Heart right ventricle (tissue), 16 donors: ENCODE measurements at regions not wholly inside any gene's neighbourhood (a gene's known extent, or its start where the extent isn't known, plus 50 kb on each side); places are given as distances from the start of the nearest gene placed in this dataset.

Experiments
- ATAC-seq, 8 donors: fragments of 200-7000 bp; cut with Tn5 transposase; one replicate each; pipeline ENCODE4 v1.9.1; 2020; ENCODE audit warnings: mild to moderate bottlenecking in 8 of 8, moderate library complexity in 8 of 8, moderate number of reproducible peaks in 1 of 8
- DNase-seq, 2 donors: peaks; one replicate each; pipeline ENCODE4 v3.0.0-alpha.2; 2020
- H3K27ac ChIP-seq, 10 donors: fragments of 200-600 bp; sonication (generic) in 2 of 10; one replicate each; pipeline versions ENCODE4 v1.5.0 to v1.8.0; 2020 to 2022; ENCODE audit warnings: mild to moderate bottlenecking in 3 of 10
- H3K27me3 ChIP-seq, 7 donors: fragments of 200-600 bp; one replicate each; pipeline ENCODE4 v1.8.0; 2021 to 2022; ENCODE audit warnings: mild to moderate bottlenecking in 2 of 7
- H3K36me3 ChIP-seq, 9 donors: fragments of 200-600 bp; sonication (generic) in 1 of 9; one replicate each; pipeline versions ENCODE4 v1.5.0 to v1.8.0; 2020 to 2022; ENCODE audit warnings: mild to moderate bottlenecking in 2 of 9
- H3K4me1 ChIP-seq, 9 donors: fragments of 200-600 bp; sonication (generic) in 1 of 9; one replicate each; pipeline versions ENCODE4 v1.5.0 to v1.8.0; 2020 to 2022; ENCODE audit warnings: mild to moderate bottlenecking in 4 of 9
- H3K4me3 ChIP-seq, 10 donors: fragments of 200-600 bp; sonication (generic) in 2 of 10; one replicate each; pipeline versions ENCODE4 v1.5.0 to v1.8.0; 2020 to 2022; ENCODE audit warnings: mild to moderate bottlenecking in 7 of 10, moderate library complexity in 2 of 10
- H3K9me3 ChIP-seq, 11 donors: fragments of 200-600 bp in 10 of 11; sonication (generic) in 2 of 11; one replicate each; pipeline versions ENCODE4 v1.5.0 to v1.8.0; 2013 to 2022; ENCODE audit warnings: mild to moderate bottlenecking in 2 of 11, control low read depth in 1 of 11, moderate library complexity in 1 of 11
- WGBS, 2 donors: extraction: QIAGEN DNeasy Blood & Tissue Kit; methylation state at CpG; one replicate each; pipeline ENCODE4 v1.1.7; 2013; ENCODE audit warnings: inconsistent platforms in 1 of 2; 5-methylcytosine and 5-hydroxymethylcytosine counted together
- intact Hi-C, 10 donors: fragments of 100-400 bp; cut with DNase I; formaldehyde crosslinking; loops; one replicate each; pipeline versions ENCODE4 v1.11.1 to v1.14.2; 2022
- TF ChIP-seq, protein P1 (sequence below), 9 donors: fragments of 200-600 bp; sonication (generic) in 2 of 9; IDR thresholded peaks; one replicate each; pipeline versions ENCODE4 v1.5.0 to v1.8.0; 2021 to 2022; ENCODE audit warnings: antibody characterized with exemption in 9 of 9, mild to moderate bottlenecking in 5 of 9, moderate library complexity in 1 of 9
- donor health status: Arrhythmogenic right ventricular cardiomyopathy.
- donor health status: ischemic (EF 13 %, LVEDD 7.1; RV severe dilation, severe dysfunction).
- donor health status: healthy with polysubstance abuse.
- donor health status: DM: no; HTN: yes; CAD: no.
- donor health status: DM: no; HTN: no; CAD: no.
- donor health status: ischemic (EF 25% LVEDD 6.9; RV normal size, moderate dysfunction).
- donor health status: ischemic (EF 25% LVEDD 5.7; RV mildly dilated, moderate dysfunction).
- donor health status: healthy.
- donor health status: DM: yes; HTN: yes; CAD: no.
- donor health status: Ischemic cardiomyopathy.
- donor health status: ischemic (EF 35%, LVEDD 5.7; RV mildly dilated, moderate dysfunction).
- donor health status: nonischemic (EF 11% LVEDD 7.7; RV severe dilation, severe dysfunction).
- donor health status: DM: yes; HTN: yes; CAD: no.
- donor health status: PGD.
- donor health status: ischemic (EF 29% LVEDD 5.4; RV normal size, mild dysfunction).
- donor health status: nonischemic (EF 23%, LVEDD 6.1; RV moderate dilation, normal function).

DNA sequence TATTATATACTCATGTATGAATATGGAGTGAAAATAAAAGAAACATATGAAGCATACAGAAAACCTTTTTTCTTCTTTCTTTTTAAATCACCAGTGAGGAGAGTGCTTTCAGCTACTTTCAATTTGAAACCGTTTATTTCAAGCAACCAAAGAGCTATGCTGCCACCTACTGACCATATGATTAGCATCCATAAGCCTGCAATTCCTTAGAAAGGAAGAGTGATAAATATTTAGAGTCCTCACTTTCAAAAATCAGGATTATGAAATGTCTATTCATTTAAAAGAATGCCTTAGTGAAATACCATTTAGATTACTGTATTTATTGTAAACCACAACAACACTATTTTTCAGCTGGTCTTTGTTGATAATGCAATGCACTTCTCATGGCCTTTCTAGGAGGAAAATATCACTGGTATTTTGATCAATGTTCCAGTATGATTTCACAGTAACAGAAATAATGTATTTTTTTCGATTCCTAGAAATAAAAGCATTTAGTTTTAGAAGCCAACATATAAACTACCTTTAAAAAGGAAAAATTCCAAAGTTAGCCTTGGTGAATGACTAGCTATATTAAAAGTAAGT, 667.6 kb downstream of the PCDH18 start:
- H3K4me1 ChIP-seq, result peaks cover 0 to 9% (median 0%) of the 10 kb centered on the region in 9 donors
- intact Hi-C loops, result loop anchor here in 2 of 10 donors (5.0 to 10.0 kb wide), 2 partner anchors 150 to 152 kb away; no protein-coding TSS in a partner anchor
- DNase-seq (peak in 1 of 2 donors; percentile 44), ATAC-seq (peak in 4 of 8 donors; percentile 48 to 75 (median 57))
- H3K36me3 ChIP-seq, result no peaks in the 10 kb centered on the region
- no peak overlapping the region for H3K4me3 ChIP-seq
- no peak overlapping the region for H3K27ac ChIP-seq
- 0 to 4% methylated on average over 2 of the region's 2 CpGs for WGBS, 2 donors
- TF ChIP-seq, protein P1, sequence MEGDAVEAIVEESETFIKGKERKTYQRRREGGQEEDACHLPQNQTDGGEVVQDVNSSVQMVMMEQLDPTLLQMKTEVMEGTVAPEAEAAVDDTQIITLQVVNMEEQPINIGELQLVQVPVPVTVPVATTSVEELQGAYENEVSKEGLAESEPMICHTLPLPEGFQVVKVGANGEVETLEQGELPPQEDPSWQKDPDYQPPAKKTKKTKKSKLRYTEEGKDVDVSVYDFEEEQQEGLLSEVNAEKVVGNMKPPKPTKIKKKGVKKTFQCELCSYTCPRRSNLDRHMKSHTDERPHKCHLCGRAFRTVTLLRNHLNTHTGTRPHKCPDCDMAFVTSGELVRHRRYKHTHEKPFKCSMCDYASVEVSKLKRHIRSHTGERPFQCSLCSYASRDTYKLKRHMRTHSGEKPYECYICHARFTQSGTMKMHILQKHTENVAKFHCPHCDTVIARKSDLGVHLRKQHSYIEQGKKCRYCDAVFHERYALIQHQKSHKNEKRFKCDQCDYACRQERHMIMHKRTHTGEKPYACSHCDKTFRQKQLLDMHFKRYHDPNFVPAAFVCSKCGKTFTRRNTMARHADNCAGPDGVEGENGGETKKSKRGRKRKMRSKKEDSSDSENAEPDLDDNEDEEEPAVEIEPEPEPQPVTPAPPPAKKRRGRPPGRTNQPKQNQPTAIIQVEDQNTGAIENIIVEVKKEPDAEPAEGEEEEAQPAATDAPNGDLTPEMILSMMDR (IDR thresholded peaks at IDR 0.05), result peak; percentile 37 to 83 (median 75)
- no peaks in the 10 kb centered on the region for H3K27me3 ChIP-seq
- no peaks in the 10 kb centered on the region for H3K9me3 ChIP-seq

DNA sequence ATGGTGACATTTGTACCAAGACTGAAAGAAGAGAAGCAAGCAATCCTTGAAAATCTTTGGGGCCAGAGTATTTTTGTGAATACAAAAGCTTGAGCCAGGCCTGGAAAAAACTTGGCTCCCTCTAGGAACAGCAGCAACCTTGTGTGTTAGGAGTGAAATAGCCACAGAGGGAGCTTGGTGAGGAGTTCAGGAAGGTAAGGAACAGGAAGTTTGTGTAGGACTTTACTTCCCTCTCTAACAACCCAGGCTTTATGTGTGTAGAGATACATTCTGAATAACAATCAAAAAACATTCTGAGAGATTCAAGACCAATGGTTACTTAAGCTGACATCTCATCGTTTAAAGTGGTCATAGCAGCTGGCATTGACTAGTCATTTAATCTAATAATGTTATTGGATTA, 668.5 kb downstream of the PCDH18 start:
- DNase-seq, result no peak
- TF ChIP-seq, protein P1 (IDR thresholded peaks at IDR 0.05), result no peak
- WGBS, 2 donors, result 14 to 22% methylated on average over 1 of the region's 1 CpG
- no peaks in the 10 kb centered on the region for H3K27me3 ChIP-seq
- intact Hi-C loops, result loop anchor here in 2 of 10 donors (5.0 to 10.0 kb wide), 2 partner anchors 149 to 151 kb away; no protein-coding TSS in a partner anchor
- H3K27ac ChIP-seq, result no peak overlapping the region
- H3K4me1 ChIP-seq, result peaks cover 0 to 9% (median 0%) of the 10 kb centered on the region in 9 donors
- no peaks in the 10 kb centered on the region for H3K36me3 ChIP-seq
- H3K9me3 ChIP-seq, result no peaks in the 10 kb centered on the region
- no peak overlapping the region for H3K4me3 ChIP-seq
- ATAC-seq, result no peak

DNA sequence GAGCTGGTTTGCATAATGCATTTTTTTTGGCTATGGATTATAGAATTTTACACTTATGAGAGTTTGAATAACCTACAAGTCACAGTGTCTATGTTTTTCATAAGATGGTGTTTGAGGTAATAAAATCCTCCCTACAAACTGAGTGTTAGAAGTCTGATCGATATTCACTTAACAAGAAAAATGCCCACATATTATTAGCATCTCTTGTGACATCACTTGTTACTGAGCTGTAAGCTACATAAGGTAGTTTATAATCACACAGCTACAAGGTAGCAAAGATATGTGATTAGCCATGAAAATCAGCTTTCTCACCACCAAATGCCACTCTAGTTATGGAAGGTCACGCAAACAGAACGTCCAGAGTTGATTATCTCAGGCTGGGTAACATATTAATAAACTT, 669.6 kb downstream of the PCDH18 start:
- TF ChIP-seq, protein P1 (IDR thresholded peaks at IDR 0.05), result no peak
- no peak overlapping the region for H3K4me3 ChIP-seq
- H3K4me1 ChIP-seq, result peaks cover 0 to 9% (median 0%) of the 10 kb centered on the region in 9 donors
- no peak for ATAC-seq
- H3K9me3 ChIP-seq, result no peaks in the 10 kb centered on the region
- no peaks in the 10 kb centered on the region for H3K27me3 ChIP-seq
- no peak overlapping the region for H3K27ac ChIP-seq
- 72 to 75% methylated on average over 3 of the region's 3 CpGs for WGBS, 2 donors
- DNase-seq, result no peak
- intact Hi-C loops, result loop anchor here in 2 of 10 donors (5.0 to 10.0 kb wide), 2 partner anchors 148 to 150 kb away; no protein-coding TSS in a partner anchor
- no peaks in the 10 kb centered on the region for H3K36me3 ChIP-seq

DNA sequence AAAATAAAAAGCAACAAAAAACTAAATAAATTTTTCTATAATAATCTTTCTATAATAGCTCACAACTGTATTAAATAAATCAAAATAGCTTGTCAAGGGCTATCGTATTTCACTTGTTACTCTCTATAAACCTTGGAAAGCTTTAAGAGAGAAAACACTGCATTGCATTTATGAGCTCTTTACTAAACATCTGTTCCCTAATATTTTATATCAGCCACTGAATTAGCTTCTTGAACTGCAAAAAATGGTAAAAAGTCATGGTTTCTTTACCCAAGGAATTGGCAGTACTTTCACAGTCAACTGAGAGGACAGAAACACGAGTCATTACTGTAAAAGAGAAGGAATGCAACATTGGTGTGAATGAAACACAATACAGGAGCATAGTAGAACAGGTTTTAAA, 671.2 kb downstream of the PCDH18 start:
- H3K4me1 ChIP-seq, result peaks cover 0 to 9% (median 0%) of the 10 kb centered on the region in 9 donors
- H3K27ac ChIP-seq, result no peak overlapping the region
- H3K27me3 ChIP-seq, result no peaks in the 10 kb centered on the region
- no peak for DNase-seq
- TF ChIP-seq, protein P1 (IDR thresholded peaks at IDR 0.05), result no peak
- no peak for ATAC-seq
- WGBS, 2 donors, result 60 to 73% methylated on average over 2 of the region's 2 CpGs
- intact Hi-C loops, result loop anchor here in 2 of 10 donors (5.0 to 10.0 kb wide), 2 partner anchors 146 to 149 kb away; no protein-coding TSS in a partner anchor
- H3K9me3 ChIP-seq, result no peaks in the 10 kb centered on the region
- no peak overlapping the region for H3K4me3 ChIP-seq
- no peaks in the 10 kb centered on the region for H3K36me3 ChIP-seq
